GM12864 (cell line): ENCODE measurements at regions not wholly inside any gene's neighbourhood (a gene's known extent, or its start where the extent isn't known, plus 50 kb on each side); places are given as distances from the start of the nearest gene placed in this dataset.

Experiments
- DNase-seq: peaks from one replicate; pipeline ENCODE4 v3.0.0-alpha.2; 2011; ENCODE audit warnings: low read depth
- H3K4me3 ChIP-seq: 2 replicates; pipeline ENCODE4 v1.5.1; 2011; ENCODE audit warnings: mild to moderate bottlenecking, low read depth, low read length, control low read depth
- TF ChIP-seq, protein P1 (sequence below): IDR thresholded peaks from 2 replicates; pipeline ENCODE4 v1.5.1; 2011; ENCODE audit warnings: low read depth, mild to moderate bottlenecking, moderate library complexity, low read length, control low read depth, inconsistent platforms; ENCODE audit errors: missing control alignments

DNA sequence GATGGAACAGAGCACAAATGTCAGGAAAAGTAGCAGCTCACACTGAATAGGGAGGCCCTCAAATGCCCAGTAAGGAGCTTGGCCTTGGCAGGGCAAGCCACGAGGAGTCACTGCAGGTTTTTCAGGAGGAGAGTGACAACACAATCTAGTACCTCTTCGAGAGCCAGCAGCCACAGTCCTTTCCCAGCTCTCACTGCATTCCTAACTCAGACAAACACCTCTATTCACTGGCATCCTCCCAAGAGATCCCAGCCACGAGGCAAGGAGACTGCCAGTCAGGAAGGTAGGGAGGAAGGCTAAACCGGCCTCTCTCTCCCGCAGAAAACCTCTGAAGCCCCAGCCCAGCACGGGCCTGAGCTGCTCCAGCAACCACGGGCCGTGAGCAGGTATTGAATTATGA lies 146.0 kb upstream of the SMAD3 start:
- TF ChIP-seq, protein P1, sequence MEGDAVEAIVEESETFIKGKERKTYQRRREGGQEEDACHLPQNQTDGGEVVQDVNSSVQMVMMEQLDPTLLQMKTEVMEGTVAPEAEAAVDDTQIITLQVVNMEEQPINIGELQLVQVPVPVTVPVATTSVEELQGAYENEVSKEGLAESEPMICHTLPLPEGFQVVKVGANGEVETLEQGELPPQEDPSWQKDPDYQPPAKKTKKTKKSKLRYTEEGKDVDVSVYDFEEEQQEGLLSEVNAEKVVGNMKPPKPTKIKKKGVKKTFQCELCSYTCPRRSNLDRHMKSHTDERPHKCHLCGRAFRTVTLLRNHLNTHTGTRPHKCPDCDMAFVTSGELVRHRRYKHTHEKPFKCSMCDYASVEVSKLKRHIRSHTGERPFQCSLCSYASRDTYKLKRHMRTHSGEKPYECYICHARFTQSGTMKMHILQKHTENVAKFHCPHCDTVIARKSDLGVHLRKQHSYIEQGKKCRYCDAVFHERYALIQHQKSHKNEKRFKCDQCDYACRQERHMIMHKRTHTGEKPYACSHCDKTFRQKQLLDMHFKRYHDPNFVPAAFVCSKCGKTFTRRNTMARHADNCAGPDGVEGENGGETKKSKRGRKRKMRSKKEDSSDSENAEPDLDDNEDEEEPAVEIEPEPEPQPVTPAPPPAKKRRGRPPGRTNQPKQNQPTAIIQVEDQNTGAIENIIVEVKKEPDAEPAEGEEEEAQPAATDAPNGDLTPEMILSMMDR, result no peak
- no peak overlapping the region for H3K4me3 ChIP-seq
- DNase-seq, result no peak

DNA sequence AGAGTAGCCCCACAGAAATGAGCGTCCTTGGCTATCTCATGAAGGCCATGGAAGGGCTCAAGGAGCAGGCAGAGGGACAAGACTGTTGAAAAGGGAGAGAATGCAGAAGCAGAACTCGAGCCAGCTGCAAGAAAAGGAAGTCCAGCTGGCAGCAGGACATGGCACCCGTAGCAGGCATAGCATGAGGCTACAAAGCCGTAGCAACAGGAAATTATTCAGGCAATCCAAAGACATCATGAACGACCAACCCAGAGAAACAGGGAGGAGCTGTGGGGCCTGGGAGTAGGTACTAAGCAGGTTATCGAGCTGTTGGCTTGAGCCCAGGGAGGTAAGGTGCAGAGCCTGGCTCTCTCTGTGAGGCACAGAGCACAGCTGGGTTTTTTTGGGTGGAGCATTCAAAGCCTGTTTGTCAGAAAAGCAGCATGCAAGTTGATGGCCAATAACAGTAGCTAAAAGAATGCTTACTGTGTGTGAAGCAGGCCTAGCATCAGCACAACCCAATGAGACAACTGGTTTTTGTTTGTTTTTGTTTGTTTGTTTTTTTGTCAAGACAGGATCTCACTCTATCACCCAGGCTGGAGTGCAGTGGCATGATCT lies 144.0 kb upstream of the SMAD3 start:
- TF ChIP-seq, protein P1, result no peak
- no peak for DNase-seq
- H3K4me3 ChIP-seq, result no peak overlapping the region

DNA sequence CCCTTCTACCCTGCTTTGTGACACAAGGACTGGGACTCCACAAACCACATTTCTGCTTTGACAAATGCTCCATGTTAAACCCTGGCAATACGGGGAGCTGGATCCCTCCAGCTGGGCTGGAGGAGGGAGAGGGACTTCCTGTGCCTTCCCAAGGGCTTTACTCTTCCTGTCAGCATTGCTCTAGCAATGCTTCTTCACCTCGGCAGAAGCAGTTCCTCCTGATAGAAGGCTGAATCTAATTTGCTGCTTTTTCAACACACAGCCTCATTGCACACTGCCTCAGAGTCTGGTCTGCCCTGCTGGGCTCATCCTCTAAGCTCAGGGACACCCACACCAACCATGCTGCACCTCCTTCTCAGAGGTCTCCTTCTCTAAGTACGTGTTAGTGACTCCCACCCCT lies 142.8 kb upstream of the SMAD3 start:
- no peak for DNase-seq
- TF ChIP-seq, protein P1, result no peak
- H3K4me3 ChIP-seq, result no peak overlapping the region

DNA sequence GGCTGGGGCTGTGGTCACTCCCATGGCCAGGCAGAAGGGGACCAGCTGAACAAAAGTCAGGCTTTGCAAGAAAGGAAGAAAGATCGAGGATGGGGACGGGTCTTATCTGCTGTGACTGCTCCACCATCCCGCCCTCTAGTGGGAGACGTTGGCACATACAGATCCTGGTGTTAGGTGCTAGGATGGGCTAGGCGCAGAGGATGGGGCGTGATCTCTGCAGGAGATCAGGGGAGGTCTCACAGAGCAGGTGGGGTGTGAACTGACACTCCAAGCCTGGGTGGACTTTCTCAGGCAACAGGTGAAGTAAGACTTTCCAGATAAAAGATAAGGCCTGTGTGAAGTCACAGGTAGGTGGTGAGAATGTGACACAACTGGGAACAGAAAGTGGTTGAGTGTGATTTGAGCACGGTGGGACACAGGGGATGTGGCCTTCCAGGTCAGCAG lies 141.9 kb upstream of the SMAD3 start:
- no peak overlapping the region for H3K4me3 ChIP-seq
- TF ChIP-seq, protein P1, result peak; percentile 60
- DNase-seq, result no peak

DNA sequence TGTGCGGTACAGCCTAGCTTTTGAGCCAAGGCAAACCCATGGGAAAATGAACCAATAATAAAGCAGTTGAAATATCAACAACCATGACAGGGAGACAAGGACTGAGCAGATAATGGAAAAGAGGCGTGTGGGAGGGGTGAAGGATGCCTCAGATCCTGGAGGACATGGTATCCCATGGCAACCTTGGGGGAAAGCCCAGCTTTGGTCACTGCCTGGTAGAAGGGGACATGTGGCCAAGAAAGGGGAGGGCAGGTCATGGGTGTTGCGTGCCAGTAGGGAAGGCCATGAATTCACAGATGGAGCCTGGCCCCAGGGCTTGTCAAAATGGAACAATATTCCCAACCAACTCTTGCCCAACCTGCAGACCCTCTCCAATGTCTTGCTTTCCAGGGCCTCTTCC lies 140.5 kb upstream of the SMAD3 start:
- TF ChIP-seq, protein P1, result no peak
- DNase-seq, result no peak
- no peak overlapping the region for H3K4me3 ChIP-seq

- no peak overlapping the region for H3K4me3 ChIP-seq
- TF ChIP-seq, protein P1, result no peak
These were observed 139.7 kb upstream of the SMAD3 start for GRCh38 chr15:66925721-66926120.

More at GRCh38 chr15:66925721-66926120, 139.7 kb upstream of the SMAD3 start:
- DNase-seq, result no peak
